ENCODE measurements at regions not wholly inside any gene's neighbourhood (a gene's known extent, or its start where the extent isn't known, plus 50 kb on each side); places are given as distances from the start of the nearest gene placed in this dataset.

- H3K4me3 ChIP-seq (ENCODE audit: extremely low read depth, insufficient read depth, low read length, poor library complexity, severe bottlenecking), result no peak overlapping the region
- H3K4me1 ChIP-seq (ENCODE audit: control insufficient read depth, insufficient read depth, low read length, poor library complexity, severe bottlenecking), result no peaks in the 10 kb centered on the region
- H3K27ac ChIP-seq (ENCODE audit: low read depth, low read length, severe bottlenecking), result no peak overlapping the region
- no peaks in the 10 kb centered on the region for H3K36me3 ChIP-seq (ENCODE audit: control insufficient read depth, insufficient read depth, low read length)
- WGBS, 2 experiments (ENCODE audit: insufficient coverage in 2 of 2), result 83 to 88% methylated on average over 1 of the region's 3 CpGs
- H3K9me3 ChIP-seq (ENCODE audit: control insufficient read depth, low read length), result no peaks in the 10 kb centered on the region
These were observed 85.9 kb downstream of the ACTBL2 start for GRCh38 chr5:57396701-57397100.

- no peaks in the 10 kb centered on the region for H3K36me3 ChIP-seq (ENCODE audit: control insufficient read depth, insufficient read depth, low read length)
- no peaks in the 10 kb centered on the region for H3K4me1 ChIP-seq (ENCODE audit: control insufficient read depth, insufficient read depth, low read length, poor library complexity, severe bottlenecking)
- H3K27ac ChIP-seq (ENCODE audit: low read depth, low read length, severe bottlenecking), result no peak overlapping the region
- 100% methylated on average over 3 of the region's 5 CpGs; no CpG with 5 or more reads in 1 of the 2 experiments for WGBS, 2 experiments (ENCODE audit: insufficient coverage in 2 of 2)
- H3K9me3 ChIP-seq (ENCODE audit: control insufficient read depth, low read length), result no peaks in the 10 kb centered on the region
- no peak overlapping the region for H3K4me3 ChIP-seq (ENCODE audit: extremely low read depth, insufficient read depth, low read length, poor library complexity, severe bottlenecking)
These were observed 88.0 kb downstream of the ACTBL2 start for GRCh38 chr5:57394421-57395210.

GRCh38 chr5:57386958-57387357, 95.7 kb downstream of the ACTBL2 start:
- Histone ChIP-seq H3K27ac (ENCODE audit: low read depth, low read length, severe bottlenecking) (no peak overlapping the region), H3K4me3 (ENCODE audit: extremely low read depth, insufficient read depth, low read length, poor library complexity, severe bottlenecking) (no peak overlapping the region), H3K4me1 (ENCODE audit: control insufficient read depth, insufficient read depth, low read length, poor library complexity, severe bottlenecking) (peaks cover 17% of the 10 kb centered on the region), H3K36me3 (ENCODE audit: control insufficient read depth, insufficient read depth, low read length) (no peaks in the 10 kb centered on the region), H3K9me3 (ENCODE audit: control insufficient read depth, low read length) (no peaks in the 10 kb centered on the region)
- WGBS, 2 experiments (ENCODE audit: insufficient coverage in 2 of 2), result 80% methylated on average over 1 of the region's 2 CpGs; no CpG with 5 or more reads in 1 of the 2 experiments

GRCh38 chr5:57383093-57383861, 99.3 kb downstream of the ACTBL2 start:
- H3K36me3 ChIP-seq (ENCODE audit: control insufficient read depth, insufficient read depth, low read length), result no peaks in the 10 kb centered on the region
- no peaks in the 10 kb centered on the region for H3K9me3 ChIP-seq (ENCODE audit: control insufficient read depth, low read length)
- 48 to 88% methylated on average over 2 to 6 of the region's 9 CpGs for WGBS, 2 experiments (ENCODE audit: insufficient coverage in 2 of 2)
- peak overlapping the region; percentile 99 for H3K27ac ChIP-seq (ENCODE audit: low read depth, low read length, severe bottlenecking)
- H3K4me1 ChIP-seq (ENCODE audit: control insufficient read depth, insufficient read depth, low read length, poor library complexity, severe bottlenecking), result peaks cover 21% of the 10 kb centered on the region
- H3K4me3 ChIP-seq (ENCODE audit: extremely low read depth, insufficient read depth, low read length, poor library complexity, severe bottlenecking), result no peak overlapping the region

- 71% methylated on average over 1 of the region's 2 CpGs; no CpG with 5 or more reads in 1 of the 2 experiments for WGBS, 2 experiments (ENCODE audit: insufficient coverage in 2 of 2)
- Histone ChIP-seq H3K27ac (ENCODE audit: low read depth, low read length, severe bottlenecking) (peak overlapping the region; percentile 99), H3K9me3 (ENCODE audit: control insufficient read depth, low read length) (no peaks in the 10 kb centered on the region), H3K4me1 (ENCODE audit: control insufficient read depth, insufficient read depth, low read length, poor library complexity, severe bottlenecking) (peaks cover 21% of the 10 kb centered on the region), H3K36me3 (ENCODE audit: control insufficient read depth, insufficient read depth, low read length) (no peaks in the 10 kb centered on the region), H3K4me3 (ENCODE audit: extremely low read depth, insufficient read depth, low read length, poor library complexity, severe bottlenecking) (no peak overlapping the region)
These were observed 100.0 kb downstream of the ACTBL2 start for GRCh38 chr5:57382655-57383054.

- H3K36me3 ChIP-seq (ENCODE audit: control insufficient read depth, insufficient read depth, low read length), result no peaks in the 10 kb centered on the region
- no peak overlapping the region for H3K4me3 ChIP-seq (ENCODE audit: extremely low read depth, insufficient read depth, low read length, poor library complexity, severe bottlenecking)
- H3K27ac ChIP-seq (ENCODE audit: low read depth, low read length, severe bottlenecking), result no peak overlapping the region
- 100% methylated on average over 1 of the region's 2 CpGs; no CpG with 5 or more reads in 1 of the 2 experiments for WGBS, 2 experiments (ENCODE audit: insufficient coverage in 2 of 2)
- H3K4me1 ChIP-seq (ENCODE audit: control insufficient read depth, insufficient read depth, low read length, poor library complexity, severe bottlenecking), result peaks cover 6% of the 10 kb centered on the region
- no peaks in the 10 kb centered on the region for H3K9me3 ChIP-seq (ENCODE audit: control insufficient read depth, low read length)
These were observed 112.2 kb downstream of the ACTBL2 start for GRCh38 chr5:57370376-57370775.

GRCh38 chr5:57368010-57368409, 114.6 kb downstream of the ACTBL2 start:
- Histone ChIP-seq H3K27ac (ENCODE audit: low read depth, low read length, severe bottlenecking) (no peak overlapping the region), H3K4me1 (ENCODE audit: control insufficient read depth, insufficient read depth, low read length, poor library complexity, severe bottlenecking) (peaks cover 6% of the 10 kb centered on the region), H3K9me3 (ENCODE audit: control insufficient read depth, low read length) (no peaks in the 10 kb centered on the region), H3K4me3 (ENCODE audit: extremely low read depth, insufficient read depth, low read length, poor library complexity, severe bottlenecking) (no peak overlapping the region), H3K36me3 (ENCODE audit: control insufficient read depth, insufficient read depth, low read length) (no peaks in the 10 kb centered on the region)
- WGBS, 2 experiments (ENCODE audit: insufficient coverage in 2 of 2), result 100% methylated on average over 1 to 2 of the region's 3 CpGs

- no peak overlapping the region for H3K4me3 ChIP-seq (ENCODE audit: extremely low read depth, insufficient read depth, low read length, poor library complexity, severe bottlenecking)
- no peaks in the 10 kb centered on the region for H3K9me3 ChIP-seq (ENCODE audit: control insufficient read depth, low read length)
- H3K36me3 ChIP-seq (ENCODE audit: control insufficient read depth, insufficient read depth, low read length), result no peaks in the 10 kb centered on the region
- WGBS, 2 experiments (ENCODE audit: insufficient coverage in 2 of 2), result 71 to 90% methylated on average over 1 of the region's 1 CpG
- H3K27ac ChIP-seq (ENCODE audit: low read depth, low read length, severe bottlenecking), result no peak overlapping the region
- peaks cover 6% of the 10 kb centered on the region for H3K4me1 ChIP-seq (ENCODE audit: control insufficient read depth, insufficient read depth, low read length, poor library complexity, severe bottlenecking)
These were observed 115.9 kb downstream of the ACTBL2 start for GRCh38 chr5:57366744-57367143.

GRCh38 chr5:57362951-57363350, 119.7 kb downstream of the ACTBL2 start:
- Histone ChIP-seq H3K9me3 (ENCODE audit: control insufficient read depth, low read length) (no peaks in the 10 kb centered on the region), H3K36me3 (ENCODE audit: control insufficient read depth, insufficient read depth, low read length) (no peaks in the 10 kb centered on the region), H3K27ac (ENCODE audit: low read depth, low read length, severe bottlenecking) (no peak overlapping the region), H3K4me3 (ENCODE audit: extremely low read depth, insufficient read depth, low read length, poor library complexity, severe bottlenecking) (no peak overlapping the region), H3K4me1 (ENCODE audit: control insufficient read depth, insufficient read depth, low read length, poor library complexity, severe bottlenecking) (peaks cover 6% of the 10 kb centered on the region)
- WGBS, 2 experiments (ENCODE audit: insufficient coverage in 2 of 2), result 93 to 100% methylated on average over 2 to 4 of the region's 5 CpGs

GRCh38 chr5:57360871-57361270, 121.7 kb downstream of the ACTBL2 start:
- 100% methylated on average over 1 of the region's 1 CpG; no CpG with 5 or more reads in 1 of the 2 experiments for WGBS, 2 experiments (ENCODE audit: insufficient coverage in 2 of 2)
- no peak overlapping the region for H3K4me3 ChIP-seq (ENCODE audit: extremely low read depth, insufficient read depth, low read length, poor library complexity, severe bottlenecking)
- H3K36me3 ChIP-seq (ENCODE audit: control insufficient read depth, insufficient read depth, low read length), result no peaks in the 10 kb centered on the region
- H3K4me1 ChIP-seq (ENCODE audit: control insufficient read depth, insufficient read depth, low read length, poor library complexity, severe bottlenecking), result no peaks in the 10 kb centered on the region
- no peaks in the 10 kb centered on the region for H3K9me3 ChIP-seq (ENCODE audit: control insufficient read depth, low read length)
- no peak overlapping the region for H3K27ac ChIP-seq (ENCODE audit: low read depth, low read length, severe bottlenecking)
